Central memory CD4-positive, alpha-beta T cell (primary cell): ENCODE measurements at regions not wholly inside any gene's neighbourhood (a gene's known extent, or its start where the extent isn't known, plus 50 kb on each side); places are given as distances from the start of the nearest gene placed in this dataset.
"Not testable (repeated sequence)": the region's sequence is repeated elsewhere in the genome, so short reads cannot be mapped to it uniquely, and the experiment has no call there.

Experiments used
- DNase-seq: peaks from one replicate; pipeline ENCODE4 v3.0.0; 2022

GRCh38 chr10:15428681-15429080 is 57.6 kb upstream of the FAM171A1 start:
- DNase-seq = no peak

GRCh38 chr10:15427843-15428414 is 56.8 kb upstream of the FAM171A1 start:
- no peak for DNase-seq

- DNase-seq = no peak
Observed at GRCh38 chr10:15426558-15426957, 55.5 kb upstream of the FAM171A1 start.

- no peak for DNase-seq
Observed at GRCh38 chr10:15426115-15426514, 55.0 kb upstream of the FAM171A1 start.

GRCh38 chr10:15421875-15422274 is 50.8 kb upstream of the FAM171A1 start:
- DNase-seq = not testable (repeated sequence)
